IPS DF 19.7 (cell line): ENCODE measurements at regions not wholly inside any gene's neighbourhood (a gene's known extent, or its start where the extent isn't known, plus 50 kb on each side); places are given as distances from the start of the nearest gene placed in this dataset.
"Not testable (repeated sequence)": the region's sequence is repeated elsewhere in the genome, so short reads cannot be mapped to it uniquely, and the experiment has no call there.

Experiments used
- DNase-seq: peaks from one replicate; pipeline ENCODE4 v3.0.0-alpha.2; 2013; ENCODE audit warnings: low read depth, low spot score

GRCh38 chr12:11539156-11539555 is 110.3 kb upstream of the ETV6 start:
- no peak for DNase-seq

GRCh38 chr12:11540156-11540555 is 109.3 kb upstream of the ETV6 start:
- no peak for DNase-seq

GRCh38 chr12:11540615-11541310 is 108.7 kb upstream of the ETV6 start:
- DNase-seq, result no peak

GRCh38 chr12:11542599-11542998 is 106.9 kb upstream of the ETV6 start:
- DNase-seq, result no peak

- DNase-seq, result no peak
Observed at GRCh38 chr12:11543457-11544158, 105.9 kb upstream of the ETV6 start.

- DNase-seq, result no peak
Observed at GRCh38 chr12:11545484-11546330, 103.8 kb upstream of the ETV6 start.

- DNase-seq, result not testable (repeated sequence)
Observed at GRCh38 chr12:11546582-11547270, 102.7 kb upstream of the ETV6 start.

GRCh38 chr12:11547271-11547646 is 102.2 kb upstream of the ETV6 start:
- not testable (repeated sequence) for DNase-seq

GRCh38 chr12:11549119-11549518 is 100.4 kb upstream of the ETV6 start:
- DNase-seq, result no peak

GRCh38 chr12:11553871-11554533 is 95.5 kb upstream of the ETV6 start:
- DNase-seq, result peak; percentile 67

- no peak for DNase-seq
Observed at GRCh38 chr12:11555195-11555594, 94.3 kb upstream of the ETV6 start.

- no peak for DNase-seq
Observed at GRCh38 chr12:11555743-11556625, 93.5 kb upstream of the ETV6 start.

GRCh38 chr12:11556682-11557081 is 92.8 kb upstream of the ETV6 start:
- DNase-seq, result no peak

- no peak for DNase-seq
Observed at GRCh38 chr12:11559626-11560340, 89.7 kb upstream of the ETV6 start.

- DNase-seq, result no peak
Observed at GRCh38 chr12:11561411-11561810, 88.1 kb upstream of the ETV6 start.

- DNase-seq, result no peak
Observed at GRCh38 chr12:11563785-11564739, 85.4 kb upstream of the ETV6 start.

- DNase-seq, result no peak
Observed at GRCh38 chr12:11564984-11565651, 84.4 kb upstream of the ETV6 start.

GRCh38 chr12:11565752-11566151 is 83.7 kb upstream of the ETV6 start:
- DNase-seq, result no peak
